NCI-H146 (cell line): ENCODE measurements at regions not wholly inside any gene's neighbourhood (a gene's known extent, or its start where the extent isn't known, plus 50 kb on each side); places are given as distances from the start of the nearest gene placed in this dataset.

ENCODE experiments used
- DNase-seq: peaks from one replicate; lab custom pipeline; 2025; lab: John Stamatoyannopoulos, UW

DNA sequence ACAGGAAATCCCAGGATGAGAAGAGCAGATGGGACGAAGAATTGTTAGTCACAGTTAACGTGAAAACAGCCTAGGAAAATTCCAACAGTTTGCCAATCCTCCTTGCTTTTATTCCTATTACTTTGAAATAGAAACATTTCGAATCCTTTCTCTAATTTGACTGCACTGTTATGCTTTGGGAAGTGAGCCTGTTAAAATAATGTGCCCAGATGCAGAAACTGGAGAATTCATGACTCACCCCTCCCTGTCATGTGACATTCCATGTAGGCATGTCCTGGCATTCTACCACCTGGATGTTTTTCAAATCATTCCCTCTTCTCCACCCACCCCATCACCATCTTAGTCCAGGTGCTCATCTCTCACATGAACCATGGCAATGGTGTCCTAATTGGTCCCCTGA is 107.3 kb downstream of the MINAR1 start:
- no peak for DNase-seq

DNA sequence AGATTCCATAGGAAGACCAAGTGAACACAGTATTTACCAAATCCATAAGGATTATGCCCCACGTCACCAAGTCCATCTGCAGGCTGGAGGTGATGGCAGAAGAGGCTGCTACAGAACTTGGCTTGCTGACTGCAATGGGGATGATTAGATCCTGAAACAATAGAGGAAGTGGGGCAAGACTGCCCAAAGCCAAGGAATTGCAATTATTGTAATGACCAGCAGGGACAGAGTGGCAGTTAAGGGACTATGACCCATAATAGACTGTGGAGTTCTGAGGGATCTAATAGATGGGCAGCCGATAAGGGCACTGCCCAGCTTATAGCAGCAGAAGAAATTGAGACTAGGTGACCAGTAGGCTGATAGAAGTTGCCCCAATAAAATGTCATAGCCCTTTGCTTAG is 108.4 kb downstream of the MINAR1 start:
- no peak for DNase-seq

DNA sequence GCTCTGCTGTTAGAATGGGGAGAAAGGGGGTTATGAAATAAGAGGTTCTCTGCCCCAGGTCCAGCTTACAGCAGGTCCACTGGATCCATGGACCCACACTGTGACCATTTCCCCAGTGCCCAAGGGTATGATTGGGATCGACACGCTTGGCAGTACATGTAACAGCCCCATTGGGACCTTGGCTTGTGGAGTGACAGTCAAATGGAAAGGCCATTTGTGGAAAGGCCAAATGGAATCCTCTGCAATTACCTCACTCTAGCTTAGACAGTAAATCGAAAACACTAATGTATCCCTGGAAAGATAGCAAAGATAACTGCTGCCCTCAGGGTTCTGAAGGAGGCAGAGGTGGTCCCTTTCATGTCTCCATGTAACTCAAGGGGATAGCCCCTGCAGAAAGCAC is 109.1 kb downstream of the MINAR1 start:
- no peak for DNase-seq

- DNase-seq: no peak
These were observed 111.0 kb downstream of the MINAR1 start for GRCh38 chr15:79543097-79543496.

GRCh38 chr15:79549196-79549595 is 117.1 kb downstream of the MINAR1 start:
- no peak for DNase-seq

DNA sequence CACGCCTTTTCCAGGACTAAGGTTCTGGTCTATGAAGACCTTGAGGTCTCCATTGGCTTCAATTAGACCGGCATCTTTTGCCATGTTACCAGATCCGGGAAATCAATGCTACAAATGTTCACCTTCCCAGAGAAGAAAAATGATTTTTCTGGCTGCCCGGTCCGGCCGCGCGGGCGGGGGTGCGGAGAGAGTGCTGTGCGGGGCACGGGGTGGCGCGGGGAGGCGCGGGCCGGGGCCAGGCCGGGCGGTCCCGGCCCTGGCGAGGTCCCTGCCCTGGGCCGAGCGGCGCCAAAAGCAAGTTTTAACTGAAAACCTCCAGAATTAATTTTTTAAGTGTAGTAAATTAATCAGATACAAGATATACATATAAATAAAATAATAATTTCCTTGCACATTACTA is 128.2 kb downstream of the MINAR1 start:
- DNase-seq: no peak

DNA sequence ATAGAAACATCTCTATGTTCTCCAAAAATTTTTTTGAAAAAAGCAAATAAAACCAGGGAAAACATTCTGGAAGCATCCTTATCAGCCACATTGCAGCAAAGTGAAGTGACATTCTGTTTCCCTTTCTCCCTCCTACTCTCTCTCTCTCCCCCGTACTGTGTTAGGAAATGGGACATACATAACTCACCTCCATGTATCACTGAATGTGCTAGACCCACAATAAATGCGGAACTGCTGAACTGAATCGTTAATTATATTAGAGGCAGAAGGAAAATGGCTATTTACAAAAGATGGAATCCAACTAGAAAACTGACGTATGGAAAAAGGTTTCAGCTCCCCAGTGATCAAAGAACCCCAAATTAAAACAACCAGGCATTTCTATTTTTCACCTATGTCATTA is 129.8 kb downstream of the MINAR1 start:
- DNase-seq: no peak

- no peak for DNase-seq
These were observed 130.3 kb downstream of the MINAR1 start for GRCh38 chr15:79562403-79562815.

DNA sequence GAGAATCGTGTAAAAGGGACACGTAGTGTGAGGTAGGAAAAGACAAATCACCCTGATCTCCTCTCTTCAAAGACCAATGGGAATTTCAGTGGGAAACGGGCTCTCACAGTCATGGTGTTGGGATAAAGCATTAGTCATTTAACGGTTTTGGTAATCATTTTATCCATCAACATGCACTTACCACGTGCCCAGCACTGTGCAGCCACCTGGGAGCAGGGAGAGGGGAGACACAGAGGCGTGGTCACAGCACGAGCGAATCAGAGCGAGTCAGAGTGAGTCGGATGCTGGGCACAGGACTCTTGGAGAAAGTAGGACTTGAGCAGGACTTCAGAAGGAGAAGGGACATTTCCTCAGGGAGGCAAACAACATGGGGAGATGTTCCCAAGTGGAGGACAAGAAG is 130.8 kb downstream of the MINAR1 start:
- DNase-seq: no peak

DNA sequence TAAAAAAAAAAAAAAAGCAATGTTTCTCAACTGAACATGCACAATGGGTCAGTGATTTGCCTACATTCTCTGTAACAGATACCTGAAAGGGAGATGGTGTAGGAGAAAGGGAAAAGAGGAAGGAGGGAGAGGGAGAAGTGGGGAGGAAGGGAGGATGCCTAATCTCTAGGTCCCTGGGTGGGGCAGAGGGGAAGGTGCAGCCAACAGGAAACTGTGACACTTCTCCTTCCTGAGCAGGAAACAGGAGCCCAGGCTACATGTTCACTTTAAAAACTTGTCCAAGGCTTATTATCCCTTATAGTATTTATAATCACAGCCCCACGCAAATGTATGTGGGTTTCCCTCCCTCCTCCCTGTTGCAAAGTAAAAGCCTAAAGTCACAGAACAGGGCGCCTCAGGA is 137.9 kb downstream of the MINAR1 start:
- no peak for DNase-seq

DNA sequence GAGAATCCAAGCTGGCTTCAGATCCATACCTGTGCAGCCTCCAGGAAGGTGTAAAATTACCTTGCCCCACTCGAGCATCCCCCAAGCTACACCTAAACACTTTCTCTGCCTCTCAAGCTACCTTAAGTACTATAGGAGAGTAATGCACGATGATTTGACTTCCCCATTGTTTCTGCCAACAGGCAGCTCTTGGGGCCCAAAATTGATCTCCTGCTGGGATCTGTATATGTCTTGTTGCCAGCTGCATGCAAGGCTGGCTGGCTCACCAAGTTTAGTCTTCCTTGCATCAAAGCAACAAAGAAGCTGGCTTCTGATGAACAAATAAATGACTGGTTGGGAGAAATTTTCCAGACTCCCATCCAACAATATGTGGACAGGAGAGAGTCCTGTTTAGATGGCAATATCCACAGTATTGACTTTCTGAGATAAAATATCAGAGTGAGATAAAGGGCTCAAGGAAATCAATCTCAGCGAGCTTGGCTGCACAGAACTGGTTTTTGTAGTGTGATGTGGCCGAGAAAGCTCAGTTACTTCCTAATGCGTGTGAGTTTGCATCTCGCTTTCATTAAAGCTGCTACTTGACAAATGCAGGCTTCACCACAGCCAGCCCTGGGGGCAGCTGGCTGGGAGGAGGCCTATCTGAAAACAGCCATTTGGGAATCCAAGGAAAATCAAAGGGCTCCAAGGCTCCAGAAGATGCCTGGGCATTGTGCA is 140.7 kb downstream of the MINAR1 start:
- peak; percentile 66 for DNase-seq

DNA sequence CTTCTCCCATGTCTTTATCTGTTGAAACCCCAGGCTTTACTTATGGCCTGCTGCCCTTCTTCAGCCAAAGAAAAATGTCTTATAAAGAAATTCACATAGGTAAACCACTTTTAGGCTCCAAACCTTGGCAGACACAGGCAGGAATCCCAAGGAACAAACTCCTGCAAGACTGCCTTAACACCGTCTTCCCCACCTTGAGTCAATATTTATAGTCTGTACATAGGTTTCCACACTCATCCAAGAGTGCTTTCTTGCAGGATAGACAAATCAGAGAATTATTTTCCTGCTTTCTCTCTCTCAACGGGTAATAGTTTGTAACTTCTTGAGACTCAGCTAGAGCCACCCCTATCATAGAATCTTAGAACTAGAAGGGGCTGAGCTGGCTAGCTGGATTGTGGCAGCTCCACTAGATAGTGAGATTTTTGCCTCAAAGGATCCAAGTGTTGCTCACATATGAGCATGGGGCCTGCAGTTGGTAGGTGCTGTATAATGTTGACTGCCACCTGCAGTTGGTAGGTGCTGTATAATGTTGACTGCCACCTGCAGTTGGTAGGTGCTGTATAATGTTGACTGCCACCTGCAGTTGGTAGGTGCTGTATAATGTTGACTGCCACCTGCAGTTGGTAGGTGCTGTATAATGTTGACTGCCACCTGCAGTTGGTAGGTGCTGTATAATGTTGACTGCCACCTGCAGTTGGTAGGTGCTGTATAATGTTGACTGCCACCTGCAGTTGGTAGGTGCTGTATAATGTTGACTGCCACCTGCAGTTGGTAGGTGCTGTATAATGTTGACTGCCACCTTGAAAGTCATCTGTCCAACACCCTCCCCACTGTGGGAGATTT is 142.5 kb downstream of the MINAR1 start:
- DNase-seq: peak; percentile 18

DNA sequence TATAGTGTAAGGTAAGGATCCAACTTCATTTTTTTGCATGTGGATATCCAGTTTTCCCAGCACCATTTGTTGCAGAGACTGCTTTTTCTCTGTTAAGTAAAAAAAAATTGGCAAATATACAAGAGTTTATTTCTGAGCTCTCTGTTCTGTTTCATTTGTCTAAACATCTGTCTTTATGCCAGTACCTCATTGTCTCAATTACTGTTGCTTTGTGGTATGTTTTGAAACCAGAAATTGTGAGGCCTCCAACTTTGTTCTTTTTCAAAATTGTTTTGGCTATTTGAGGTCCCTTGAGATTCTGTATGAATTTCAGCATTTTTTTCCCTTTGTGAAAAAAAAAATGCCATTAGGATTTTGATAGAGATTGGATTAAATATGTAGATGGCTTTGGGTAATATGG is 150.5 kb downstream of the MINAR1 start:
- DNase-seq: no peak

DNA sequence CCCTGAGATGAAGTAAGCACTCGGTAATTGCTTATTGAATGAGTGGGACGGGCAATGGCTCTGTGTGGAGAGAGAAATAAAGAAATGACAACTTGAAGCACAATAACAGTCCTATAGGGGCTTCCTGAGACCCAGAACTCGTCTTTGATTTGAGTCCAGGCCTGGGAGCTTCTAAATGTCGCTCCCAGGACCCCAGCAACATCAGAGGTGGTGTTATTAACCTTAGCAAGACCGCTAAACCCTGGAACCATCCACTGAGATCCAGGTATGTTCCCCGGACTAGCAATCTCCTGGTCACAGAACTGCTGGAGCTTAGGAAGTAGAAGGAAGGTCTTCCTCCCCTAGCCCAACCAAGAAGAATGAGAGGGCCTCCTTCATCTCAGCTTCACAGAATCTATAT is 160.0 kb downstream of the MINAR1 start:
- no peak for DNase-seq

- peak; percentile 6 for DNase-seq
These were observed 161.2 kb downstream of the MINAR1 start for GRCh38 chr15:79593119-79593869.

- peak; percentile 14 for DNase-seq
These were observed 163.2 kb downstream of the MINAR1 start for GRCh38 chr15:79595306-79595705.

GRCh38 chr15:79595995-79596622 is 164.0 kb downstream of the MINAR1 start:
- DNase-seq: peak; percentile 90

DNA sequence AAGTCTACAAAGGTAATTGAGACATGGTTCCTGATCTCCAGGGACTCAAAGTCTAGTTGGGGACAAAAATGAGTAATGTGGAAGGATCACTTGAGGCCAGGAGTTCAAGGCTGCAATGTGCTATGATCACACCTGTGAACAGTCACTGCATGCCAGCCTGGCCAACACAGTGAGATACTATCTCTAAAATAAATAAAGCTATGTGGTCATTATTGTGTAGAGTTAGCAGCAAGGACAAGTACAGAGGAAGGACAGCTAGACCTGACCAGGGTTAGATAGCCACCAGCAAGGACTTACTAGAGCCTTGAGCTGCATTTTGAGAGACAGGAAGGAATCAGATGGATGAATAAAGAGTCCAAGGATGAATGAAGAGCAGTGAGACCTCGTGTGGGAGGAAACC is 166.5 kb downstream of the MINAR1 start:
- no peak for DNase-seq

- DNase-seq: no peak
These were observed 169.4 kb downstream of the MINAR1 start for GRCh38 chr15:79601405-79602086.

DNA sequence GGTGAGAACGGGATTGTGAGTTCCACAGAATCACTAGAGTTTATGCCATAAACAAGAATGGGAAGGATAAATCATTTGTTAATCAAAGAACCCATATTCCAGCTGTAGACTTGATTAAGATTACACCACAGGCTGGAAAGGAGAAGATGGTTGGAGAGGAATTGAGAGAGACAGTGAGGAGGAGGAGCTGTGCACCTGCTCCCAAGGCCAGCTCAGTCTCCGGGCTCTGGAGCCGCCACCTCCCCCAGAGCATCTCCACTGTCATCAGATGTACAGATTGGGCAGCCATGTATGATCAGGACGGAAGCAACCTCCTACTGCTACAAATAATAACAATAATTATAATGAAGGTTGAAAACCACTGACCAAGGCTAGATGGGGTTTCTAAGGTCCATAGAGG is 170.0 kb downstream of the MINAR1 start:
- DNase-seq: peak; percentile 9

DNA sequence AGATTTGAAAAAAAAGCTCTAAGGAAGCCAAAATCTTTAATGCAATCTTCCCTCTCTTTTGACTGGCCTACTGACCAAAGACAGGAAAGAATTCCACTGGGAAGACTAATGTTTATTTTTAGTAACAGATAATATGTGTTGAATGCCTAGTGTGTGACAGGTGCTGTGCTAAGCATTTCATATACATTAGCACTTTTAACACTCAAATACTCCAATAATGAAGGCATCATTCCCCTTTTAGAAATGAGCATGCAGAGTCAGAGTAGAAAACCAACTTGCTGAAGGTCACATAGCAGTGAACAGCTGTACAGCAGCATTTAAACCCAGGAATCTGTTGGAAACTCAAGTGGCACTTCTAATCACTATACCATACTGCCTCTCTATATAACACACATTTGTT is 170.6 kb downstream of the MINAR1 start:
- DNase-seq: no peak
